ENCODE measurements at regions not wholly inside any gene's neighbourhood (a gene's known extent, or its start where the extent isn't known, plus 50 kb on each side); places are given as distances from the start of the nearest gene placed in this dataset.

GRCh38 chr3:55177749-55178148 is 249.9 kb upstream of the LRTM1 start:
- ChIA-PET POLR2A (ENCODE audit: unreplicated experiment) (no interaction called here), CTCF (interaction anchor here (0.7 kb wide), 1 partner anchor 966 kb away, joined by 3 read pairs; no protein-coding TSS in a partner anchor)
- intact Hi-C loops (cut with micrococcal nuclease) = no loop called here
- BruUV-seq (replicated peaks) = no TSS peak
- ATAC-seq (no peak), DNase-seq (no peak)
- no peaks in the 10 kb centered on the region for H3K79me2 ChIP-seq (ENCODE audit: low read length)
- H3K36me3 ChIP-seq (ENCODE audit: low read depth, low read length) = no peaks in the 10 kb centered on the region
- H3F3A ChIP-seq (ENCODE audit: low read length, unreplicated experiment) = no peaks in the 10 kb centered on the region
- no peak overlapping the region for H3K27ac ChIP-seq (ENCODE audit: low read length)
- H3K4me2 ChIP-seq (ENCODE audit: low read length) = no peak overlapping the region
- no peak overlapping the region for H3K9ac ChIP-seq (ENCODE audit: low read length)
- H2AFZ ChIP-seq (ENCODE audit: low read length) = no peak overlapping the region
- no peaks in the 10 kb centered on the region for H3K4me1 ChIP-seq (ENCODE audit: insufficient read depth, low read length)
- H3K9me2 ChIP-seq (replicated peaks; ENCODE audit: low read length) = no peaks in the 10 kb centered on the region
- no peak for TF ChIP-seq EZH2phosphoT487 (IDR thresholded peaks at IDR 0.05; ENCODE audit: borderline replicate concordance, low read length)
- TF ChIP-seq CTCF (conservative IDR thresholded peaks at IDR 0.05; ENCODE audit: low read depth, low read length) = no peak
- no peak for TF ChIP-seq EZH2 (IDR thresholded peaks at IDR 0.05; ENCODE audit: low read length, unreplicated experiment)
- no peaks in the 10 kb centered on the region for H4K20me1 ChIP-seq (ENCODE audit: low read length)
- H3K9me3 ChIP-seq (ENCODE audit: low read length) = no peaks in the 10 kb centered on the region
- peaks cover 8% of the 10 kb centered on the region for H3K27me3 ChIP-seq (ENCODE audit: low read length)
- H3K4me3 ChIP-seq (ENCODE audit: low read length) = no peak overlapping the region

GRCh38 chr3:55175423-55175822 is 247.6 kb upstream of the LRTM1 start:
- POLR2A ChIA-PET (ENCODE audit: unreplicated experiment) = no interaction called here
- Histone ChIP-seq H3K4me3 (ENCODE audit: low read length) (no peak overlapping the region), H2AFZ (ENCODE audit: low read length) (no peak overlapping the region), H3K27me3 (ENCODE audit: low read length) (peaks cover 8% of the 10 kb centered on the region), H4K20me1 (ENCODE audit: low read length) (no peaks in the 10 kb centered on the region), H3K9me3 (ENCODE audit: low read length) (no peaks in the 10 kb centered on the region), H3K4me1 (ENCODE audit: insufficient read depth, low read length) (peaks cover 1% of the 10 kb centered on the region; the same call in 1 of the 2 replicates), H3K27ac (ENCODE audit: low read length) (no peak overlapping the region), H3K4me2 (ENCODE audit: low read length) (no peak overlapping the region), H3F3A (ENCODE audit: low read length, unreplicated experiment) (no peaks in the 10 kb centered on the region), H3K9ac (ENCODE audit: low read length) (no peak overlapping the region), H3K36me3 (ENCODE audit: low read depth, low read length) (no peaks in the 10 kb centered on the region), H3K9me2 (replicated peaks; ENCODE audit: low read length) (no peaks in the 10 kb centered on the region), H3K79me2 (ENCODE audit: low read length) (no peaks in the 10 kb centered on the region)
- TF ChIP-seq EZH2phosphoT487 (IDR thresholded peaks at IDR 0.05; ENCODE audit: borderline replicate concordance, low read length) (no peak), EZH2 (IDR thresholded peaks at IDR 0.05; ENCODE audit: low read length, unreplicated experiment) (no peak), CTCF (conservative IDR thresholded peaks at IDR 0.05; ENCODE audit: low read depth, low read length) (no peak)
- ATAC-seq (no peak), DNase-seq (no peak)
- CTCF ChIA-PET = no interaction called here
- BruUV-seq (replicated peaks) = no TSS peak
- intact Hi-C loops (cut with micrococcal nuclease) = no loop called here

- H3F3A ChIP-seq (ENCODE audit: low read length, unreplicated experiment) = no peaks in the 10 kb centered on the region
- TF ChIP-seq CTCF (conservative IDR thresholded peaks at IDR 0.05; ENCODE audit: low read depth, low read length) (no peak), EZH2 (IDR thresholded peaks at IDR 0.05; ENCODE audit: low read length, unreplicated experiment) (no peak)
- no peaks in the 10 kb centered on the region for H3K36me3 ChIP-seq (ENCODE audit: low read depth, low read length)
- no peaks in the 10 kb centered on the region for H3K9me2 ChIP-seq (replicated peaks; ENCODE audit: low read length)
- H3K4me3 ChIP-seq (ENCODE audit: low read length) = no peak overlapping the region
- CTCF ChIA-PET = no interaction called here
- DNase-seq (no peak), ATAC-seq (no peak)
- no peak overlapping the region for H3K27ac ChIP-seq (ENCODE audit: low read length)
- POLR2A ChIA-PET (ENCODE audit: unreplicated experiment) = no interaction called here
- H4K20me1 ChIP-seq (ENCODE audit: low read length) = no peaks in the 10 kb centered on the region
- H3K79me2 ChIP-seq (ENCODE audit: low read length) = no peaks in the 10 kb centered on the region
- peaks cover 6% of the 10 kb centered on the region; the same call in 1 of the 2 replicates for H3K4me1 ChIP-seq (ENCODE audit: insufficient read depth, low read length)
- BruUV-seq (replicated peaks) = no TSS peak
- no peak overlapping the region for H2AFZ ChIP-seq (ENCODE audit: low read length)
- H3K9ac ChIP-seq (ENCODE audit: low read length) = no peak overlapping the region
- H3K4me2 ChIP-seq (ENCODE audit: low read length) = no peak overlapping the region
- H3K9me3 ChIP-seq (ENCODE audit: low read length) = no peaks in the 10 kb centered on the region
- peaks cover 8% of the 10 kb centered on the region for H3K27me3 ChIP-seq (ENCODE audit: low read length)
- intact Hi-C loops (cut with micrococcal nuclease) = no loop called here
These were observed 246.9 kb upstream of the LRTM1 start for GRCh38 chr3:55174747-55175146.

All from PC-3 (cell line).